ENCODE measurements at regions not wholly inside any gene's neighbourhood (a gene's known extent, or its start where the extent isn't known, plus 50 kb on each side); places are given as distances from the start of the nearest gene placed in this dataset.

GRCh38 chr10:60597513-60597912 is 180.8 kb upstream of the CDK1 start:
- no peak overlapping the region for H2AFZ ChIP-seq (ENCODE audit: low read length)
- no peaks in the 10 kb centered on the region for H3F3A ChIP-seq (ENCODE audit: low read depth)

GRCh38 chr10:60595852-60596251 is 182.4 kb upstream of the CDK1 start:
- Histone ChIP-seq H4K20me1 (ENCODE audit: insufficient read depth, low read length, poor library complexity, severe bottlenecking) (no peaks in the 10 kb centered on the region), H3K9me3 (ENCODE audit: insufficient read depth, low read depth, low read length) (no peaks in the 10 kb centered on the region), H3K36me3 (ENCODE audit: insufficient read depth, low read length) (no peaks in the 10 kb centered on the region), H3K27me3 (ENCODE audit: insufficient read depth, low read length, poor library complexity, severe bottlenecking) (no peaks in the 10 kb centered on the region), H3K4me1 (ENCODE audit: insufficient read depth, low read length, poor library complexity, severe bottlenecking) (no peaks in the 10 kb centered on the region), H3K4me3 (ENCODE audit: low read length, poor library complexity, severe bottlenecking) (no peak overlapping the region), H3K4me2 (ENCODE audit: low read depth, low read length, poor library complexity, severe bottlenecking) (no peak overlapping the region), H3K79me2 (ENCODE audit: insufficient read depth, low read length) (no peaks in the 10 kb centered on the region), H3F3A (ENCODE audit: low read depth) (no peaks in the 10 kb centered on the region), H2AFZ (ENCODE audit: low read length) (no peak overlapping the region), H3K9ac (ENCODE audit: low read depth, low read length, poor library complexity, severe bottlenecking) (no peak overlapping the region), H3K9me2 (replicated peaks; ENCODE audit: low read depth, low read length) (no peaks in the 10 kb centered on the region)
- TF ChIP-seq EZH2phosphoT487 (IDR thresholded peaks at IDR 0.05; ENCODE audit: borderline replicate concordance) (no peak), CTCF (conservative IDR thresholded peaks at IDR 0.05; ENCODE audit: low read length) (no peak)

More at GRCh38 chr10:60597513-60597912, 180.8 kb upstream of the CDK1 start:
- H3K9ac ChIP-seq (ENCODE audit: low read depth, low read length, poor library complexity, severe bottlenecking), result no peak overlapping the region
- no peaks in the 10 kb centered on the region for H3K9me3 ChIP-seq (ENCODE audit: insufficient read depth, low read depth, low read length)
- no peak overlapping the region for H3K4me2 ChIP-seq (ENCODE audit: low read depth, low read length, poor library complexity, severe bottlenecking)
- no peaks in the 10 kb centered on the region for H3K27me3 ChIP-seq (ENCODE audit: insufficient read depth, low read length, poor library complexity, severe bottlenecking)
- H3K4me3 ChIP-seq (ENCODE audit: low read length, poor library complexity, severe bottlenecking), result no peak overlapping the region
- no peaks in the 10 kb centered on the region for H3K36me3 ChIP-seq (ENCODE audit: insufficient read depth, low read length)
- TF ChIP-seq CTCF (conservative IDR thresholded peaks at IDR 0.05; ENCODE audit: low read length) (no peak), EZH2phosphoT487 (IDR thresholded peaks at IDR 0.05; ENCODE audit: borderline replicate concordance) (no peak)
- H4K20me1 ChIP-seq (ENCODE audit: insufficient read depth, low read length, poor library complexity, severe bottlenecking), result no peaks in the 10 kb centered on the region
- H3K79me2 ChIP-seq (ENCODE audit: insufficient read depth, low read length), result no peaks in the 10 kb centered on the region
- H3K4me1 ChIP-seq (ENCODE audit: insufficient read depth, low read length, poor library complexity, severe bottlenecking), result no peaks in the 10 kb centered on the region
- H3K9me2 ChIP-seq (replicated peaks; ENCODE audit: low read depth, low read length), result no peaks in the 10 kb centered on the region

- Histone ChIP-seq H3K4me3 (ENCODE audit: low read length, poor library complexity, severe bottlenecking) (no peak overlapping the region), H3K4me1 (ENCODE audit: insufficient read depth, low read length, poor library complexity, severe bottlenecking) (no peaks in the 10 kb centered on the region), H3K9me3 (ENCODE audit: insufficient read depth, low read depth, low read length) (no peaks in the 10 kb centered on the region), H3K9ac (ENCODE audit: low read depth, low read length, poor library complexity, severe bottlenecking) (no peak overlapping the region), H3K79me2 (ENCODE audit: insufficient read depth, low read length) (no peaks in the 10 kb centered on the region), H3F3A (ENCODE audit: low read depth) (no peaks in the 10 kb centered on the region), H3K9me2 (replicated peaks; ENCODE audit: low read depth, low read length) (no peaks in the 10 kb centered on the region), H2AFZ (ENCODE audit: low read length) (no peak overlapping the region), H3K4me2 (ENCODE audit: low read depth, low read length, poor library complexity, severe bottlenecking) (no peak overlapping the region), H4K20me1 (ENCODE audit: insufficient read depth, low read length, poor library complexity, severe bottlenecking) (no peaks in the 10 kb centered on the region), H3K27me3 (ENCODE audit: insufficient read depth, low read length, poor library complexity, severe bottlenecking) (no peaks in the 10 kb centered on the region), H3K36me3 (ENCODE audit: insufficient read depth, low read length) (no peaks in the 10 kb centered on the region)
- no peak for TF ChIP-seq CTCF (conservative IDR thresholded peaks at IDR 0.05; ENCODE audit: low read length)
- no peak for TF ChIP-seq EZH2phosphoT487 (IDR thresholded peaks at IDR 0.05; ENCODE audit: borderline replicate concordance)
These were observed 183.7 kb upstream of the CDK1 start for GRCh38 chr10:60594476-60595051.
